ENCODE measurements at regions not wholly inside any gene's neighbourhood (a gene's known extent, or its start where the extent isn't known, plus 50 kb on each side); places are given as distances from the start of the nearest gene placed in this dataset.

DNA sequence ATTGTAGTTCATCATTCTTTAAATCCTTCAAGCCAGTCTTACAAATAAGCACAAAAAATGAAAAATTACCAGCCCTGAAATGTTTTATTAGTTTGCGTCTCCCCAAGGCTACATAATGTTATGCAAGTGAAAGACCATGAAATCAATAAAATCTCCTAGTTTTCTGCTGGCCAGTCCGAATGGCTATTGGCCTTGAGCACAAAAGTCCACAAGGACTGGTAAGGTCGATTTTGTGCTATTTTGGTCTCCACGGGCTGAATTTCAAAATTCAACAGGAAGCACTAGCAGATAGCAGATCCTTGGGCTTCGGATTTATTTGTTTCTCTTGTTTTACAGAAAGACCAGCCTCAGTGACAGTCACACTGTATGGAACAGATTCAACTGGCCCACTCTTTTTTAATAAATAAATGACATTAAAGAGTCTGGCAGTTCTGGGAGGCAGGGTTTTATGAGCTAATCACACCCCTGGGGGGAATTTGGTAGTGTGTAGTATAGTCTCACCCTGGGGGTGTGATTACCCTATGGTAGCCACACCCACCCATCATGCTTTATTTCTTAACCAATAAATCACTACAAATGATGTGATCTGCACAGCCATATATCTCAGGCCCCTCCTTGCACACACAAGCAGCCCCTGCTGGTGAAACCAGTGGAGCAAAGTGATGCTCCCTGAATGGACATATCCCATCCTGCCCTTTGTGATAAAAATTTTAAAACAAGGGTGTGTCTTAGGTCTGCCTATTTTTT, 51.1 kb upstream of the TMEM33 start:
- Mint-ChIP-seq H3K27me3 (ENCODE audit: low read depth) (peaks cover 43% of the 10 kb centered on the region), H3K4me1 (ENCODE audit: low read depth) (peaks cover 13% of the 10 kb centered on the region), H3K27ac (no peak overlapping the region), H3K9me3 (ENCODE audit: insufficient read depth) (no peaks in the 10 kb centered on the region), H3K4me3 (no peak overlapping the region), H3K36me3 (ENCODE audit: low read depth) (no peaks in the 10 kb centered on the region)
- ChIA-PET POLR2A (no interaction called here), CTCF (interaction anchor here (0.7 kb wide), 1 partner anchor 192 kb away, joined by 3 read pairs; no protein-coding TSS in a partner anchor)
- no peak for DNase-seq
- no peak for ATAC-seq

DNA sequence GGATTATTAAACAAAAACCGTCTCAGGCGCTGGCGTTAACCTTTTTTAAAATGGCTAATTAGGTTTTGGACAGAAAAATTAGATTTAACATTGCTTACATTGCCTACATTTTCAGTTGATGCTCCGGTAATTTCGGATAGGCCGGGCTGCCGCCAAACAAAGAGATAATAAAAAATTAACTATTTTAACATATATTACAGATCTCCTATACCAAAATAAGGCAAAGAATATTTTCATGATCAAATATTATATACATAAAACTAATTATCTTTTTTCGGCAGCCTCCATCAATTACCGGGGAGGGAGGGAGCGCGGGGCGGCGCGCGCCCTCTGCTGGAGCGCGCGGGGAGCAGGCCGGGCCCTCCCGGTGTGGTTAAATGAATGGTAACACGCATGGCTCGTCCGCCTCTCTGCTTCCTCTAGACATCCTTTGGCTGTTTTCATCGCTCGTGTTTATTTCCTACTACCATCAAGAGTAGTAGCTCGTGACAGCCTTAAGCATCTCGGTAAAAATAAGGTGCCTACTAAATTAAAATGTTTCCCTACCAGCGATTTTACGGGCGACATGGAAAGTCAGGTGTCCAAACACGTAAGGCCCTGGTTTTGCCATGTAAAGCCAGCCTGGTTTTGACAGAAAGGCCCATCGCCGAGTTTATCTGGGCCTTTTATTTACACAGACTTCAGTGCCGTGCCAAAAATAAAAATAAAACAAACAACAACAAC, 52.4 kb upstream of the TMEM33 start:
- H3K4me1 Mint-ChIP-seq (ENCODE audit: low read depth) = peaks cover 13% of the 10 kb centered on the region
- peak; percentile 60 for DNase-seq
- peak overlapping the region; percentile 28 for H3K4me3 Mint-ChIP-seq
- CTCF ChIA-PET = interaction anchor here (0.6 to 1.0 kb wide), 2 partner anchors 9 to 172 kb away, joined by 3 read pairs; no protein-coding TSS in a partner anchor
- no peaks in the 10 kb centered on the region for H3K9me3 Mint-ChIP-seq (ENCODE audit: insufficient read depth)
- peaks cover 56% of the 10 kb centered on the region for H3K27me3 Mint-ChIP-seq (ENCODE audit: low read depth)
- POLR2A ChIA-PET = no interaction called here
- H3K36me3 Mint-ChIP-seq (ENCODE audit: low read depth) = no peaks in the 10 kb centered on the region
- no peak overlapping the region for H3K27ac Mint-ChIP-seq
- ATAC-seq = peak; percentile 88

DNA sequence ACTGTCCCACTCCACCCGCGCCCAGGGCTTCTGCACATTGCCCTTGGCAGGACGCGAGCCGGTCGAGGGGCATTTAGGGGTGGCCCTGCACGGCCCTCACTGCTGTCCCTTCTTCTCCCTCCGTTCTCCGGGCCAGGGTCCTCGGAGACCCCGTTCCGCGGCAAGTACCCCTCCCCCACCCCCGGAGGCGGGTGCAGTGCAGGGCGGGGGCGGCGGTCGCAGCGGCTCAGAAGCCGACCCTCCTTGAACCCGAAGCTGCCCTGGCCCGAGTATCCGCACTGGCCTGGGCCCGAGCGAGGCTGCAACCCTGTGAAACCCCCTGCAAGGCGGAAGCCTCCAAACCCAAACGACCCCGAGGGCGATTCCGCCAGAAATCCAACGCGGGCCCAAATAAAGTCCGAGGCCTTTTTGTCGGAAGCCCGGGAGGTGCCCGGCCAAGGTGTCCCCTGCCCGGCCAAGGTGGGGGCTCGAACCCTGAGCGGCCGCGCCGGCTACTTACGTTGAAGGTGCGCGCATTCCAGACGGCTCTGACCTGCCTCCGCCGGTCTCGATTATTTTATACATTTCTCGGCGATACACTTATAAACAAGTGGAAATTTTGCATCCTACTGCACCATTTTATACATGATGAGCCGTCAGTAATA, 53.1 kb upstream of the TMEM33 start:
- no peak for ATAC-seq
- DNase-seq = no peak
- CTCF ChIA-PET = interaction anchor here (1.0 kb wide), 1 partner anchor 172 kb away, joined by 3 read pairs; no protein-coding TSS in a partner anchor
- POLR2A ChIA-PET = no interaction called here
- no peaks in the 10 kb centered on the region for H3K36me3 Mint-ChIP-seq (ENCODE audit: low read depth)
- no peak overlapping the region for H3K4me3 Mint-ChIP-seq
- peaks cover 13% of the 10 kb centered on the region for H3K4me1 Mint-ChIP-seq (ENCODE audit: low read depth)
- H3K9me3 Mint-ChIP-seq (ENCODE audit: insufficient read depth) = no peaks in the 10 kb centered on the region
- H3K27ac Mint-ChIP-seq = no peak overlapping the region
- H3K27me3 Mint-ChIP-seq (ENCODE audit: low read depth) = peaks cover 63% of the 10 kb centered on the region

DNA sequence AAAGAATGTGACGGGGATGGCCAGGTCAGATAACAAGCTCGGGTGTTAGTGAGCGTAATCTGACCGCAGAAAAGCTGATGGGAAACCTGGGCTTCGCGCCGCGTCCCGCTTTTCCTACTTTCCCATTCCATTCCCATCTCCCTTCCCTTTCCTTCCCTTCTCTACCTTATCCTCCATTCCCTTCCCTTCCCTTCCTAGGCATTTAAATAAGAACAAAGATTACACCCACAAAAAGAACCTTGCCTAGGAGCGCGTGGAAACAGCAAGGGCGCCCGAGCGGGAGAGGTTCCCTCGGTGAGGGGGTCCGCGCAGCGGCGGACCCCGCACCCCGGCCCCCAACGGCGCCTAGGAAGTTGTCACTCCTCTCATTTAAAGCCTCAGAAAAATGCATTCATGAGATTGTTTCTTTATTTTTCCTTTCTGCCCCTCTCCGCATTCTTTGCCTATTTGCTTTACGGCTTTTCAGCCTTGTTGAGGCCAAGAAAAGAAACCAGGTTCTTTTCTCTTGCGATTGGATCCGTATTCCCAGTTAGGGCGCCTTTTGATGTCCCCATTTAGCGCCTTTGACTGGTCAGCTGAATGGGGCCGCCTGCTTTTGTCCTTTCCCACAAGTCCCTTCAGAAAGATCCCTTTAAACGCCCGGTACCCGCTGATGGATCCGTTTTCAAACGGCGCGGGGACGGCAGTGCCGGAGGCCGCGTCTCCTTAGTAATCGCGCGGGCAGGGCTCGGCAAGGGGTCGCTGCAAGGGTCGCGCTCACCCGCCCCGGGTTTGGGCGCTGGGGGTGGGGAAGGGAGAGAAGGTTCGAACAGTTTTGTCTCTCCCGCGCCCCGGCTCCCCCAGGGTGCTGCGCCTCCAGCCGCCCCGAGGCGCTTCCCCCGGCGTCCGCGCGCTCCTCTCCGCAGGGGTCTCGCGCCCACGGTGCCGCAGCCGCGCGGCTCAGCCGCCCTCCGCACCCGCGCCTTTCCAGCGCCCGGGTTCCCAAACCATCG, 54.1 kb upstream of the TMEM33 start:
- ATAC-seq = no peak
- H3K27ac Mint-ChIP-seq = peak overlapping the region; percentile 43
- no peaks in the 10 kb centered on the region for H3K9me3 Mint-ChIP-seq (ENCODE audit: insufficient read depth)
- H3K36me3 Mint-ChIP-seq (ENCODE audit: low read depth) = no peaks in the 10 kb centered on the region
- peaks cover 66% of the 10 kb centered on the region for H3K27me3 Mint-ChIP-seq (ENCODE audit: low read depth)
- H3K4me3 Mint-ChIP-seq = peak overlapping the region; percentile 52
- DNase-seq = no peak
- CTCF ChIA-PET = no interaction called here
- POLR2A ChIA-PET = no interaction called here
- H3K4me1 Mint-ChIP-seq (ENCODE audit: low read depth) = peaks cover 13% of the 10 kb centered on the region

DNA sequence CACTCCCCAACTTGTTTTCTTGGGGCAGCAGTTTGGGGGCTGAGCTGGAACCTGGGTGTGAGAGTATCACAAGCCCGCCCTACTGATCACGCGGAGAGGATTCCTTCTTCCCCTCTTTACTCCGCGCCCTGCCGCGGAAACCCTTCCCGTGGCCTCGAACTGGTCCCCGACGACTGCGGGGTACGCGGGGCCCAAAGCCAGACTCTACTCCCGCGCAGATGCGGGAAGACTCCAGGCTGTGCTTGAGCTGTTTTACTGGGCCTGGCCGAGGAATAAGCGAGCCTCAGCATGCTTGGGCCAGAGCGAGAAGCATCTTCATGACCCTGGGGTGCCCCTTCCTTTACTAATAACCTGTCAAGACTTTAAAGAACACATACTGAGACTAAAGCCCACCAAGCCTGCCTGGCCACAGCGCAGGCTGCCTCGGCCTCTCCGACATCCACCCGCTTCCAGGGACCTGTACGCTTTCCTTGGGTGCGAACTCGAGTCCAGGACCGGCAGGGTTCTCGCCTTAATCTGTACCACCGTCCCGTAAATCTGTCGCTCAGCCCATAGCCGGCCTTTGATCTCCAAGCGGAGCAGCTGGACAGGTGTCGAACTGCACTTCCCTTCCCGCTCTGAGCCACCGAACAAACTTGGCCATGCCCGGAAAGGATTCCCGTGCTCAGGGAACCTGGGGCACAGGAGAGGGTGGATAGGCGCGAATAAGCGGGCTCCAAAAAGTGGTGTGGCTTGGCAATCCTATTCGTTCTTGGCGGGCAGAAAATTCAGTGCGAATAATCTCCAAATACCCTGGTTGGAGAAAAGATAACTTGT, 55.0 kb upstream of the TMEM33 start:
- H3K4me1 Mint-ChIP-seq (ENCODE audit: low read depth) = peaks cover 13% of the 10 kb centered on the region
- no peak for ATAC-seq
- no peak overlapping the region for H3K27ac Mint-ChIP-seq
- no peak overlapping the region for H3K4me3 Mint-ChIP-seq
- ChIA-PET POLR2A (no interaction called here), CTCF (no interaction called here)
- H3K36me3 Mint-ChIP-seq (ENCODE audit: low read depth) = no peaks in the 10 kb centered on the region
- peaks cover 69% of the 10 kb centered on the region for H3K27me3 Mint-ChIP-seq (ENCODE audit: low read depth)
- no peak for DNase-seq
- no peaks in the 10 kb centered on the region for H3K9me3 Mint-ChIP-seq (ENCODE audit: insufficient read depth)

DNA sequence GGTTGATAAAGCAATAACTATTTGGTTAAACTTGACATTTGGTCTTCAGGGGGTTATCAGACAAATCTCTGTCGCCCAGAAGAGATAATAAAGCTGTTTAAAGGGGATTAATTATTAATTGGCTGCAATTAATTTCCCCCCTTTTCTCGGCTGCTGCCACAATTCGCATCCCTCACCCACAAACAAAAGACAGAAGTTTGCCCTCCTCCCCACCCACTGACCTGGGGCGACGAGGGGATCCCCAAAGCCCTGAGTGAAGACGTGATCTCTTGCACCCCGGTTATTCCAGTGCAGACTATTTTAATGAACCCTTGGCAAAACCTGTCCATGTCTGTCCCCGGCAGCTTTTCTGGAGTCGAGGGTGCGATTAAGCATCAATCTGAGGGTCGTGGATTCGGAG, 55.7 kb upstream of the TMEM33 start:
- Mint-ChIP-seq H3K36me3 (ENCODE audit: low read depth) (no peaks in the 10 kb centered on the region), H3K27ac (no peak overlapping the region), H3K4me1 (ENCODE audit: low read depth) (peaks cover 13% of the 10 kb centered on the region), H3K27me3 (ENCODE audit: low read depth) (peaks cover 76% of the 10 kb centered on the region), H3K9me3 (ENCODE audit: insufficient read depth) (no peaks in the 10 kb centered on the region), H3K4me3 (no peak overlapping the region)
- ATAC-seq = no peak
- POLR2A ChIA-PET = no interaction called here
- DNase-seq = no peak
- CTCF ChIA-PET = no interaction called here

DNA sequence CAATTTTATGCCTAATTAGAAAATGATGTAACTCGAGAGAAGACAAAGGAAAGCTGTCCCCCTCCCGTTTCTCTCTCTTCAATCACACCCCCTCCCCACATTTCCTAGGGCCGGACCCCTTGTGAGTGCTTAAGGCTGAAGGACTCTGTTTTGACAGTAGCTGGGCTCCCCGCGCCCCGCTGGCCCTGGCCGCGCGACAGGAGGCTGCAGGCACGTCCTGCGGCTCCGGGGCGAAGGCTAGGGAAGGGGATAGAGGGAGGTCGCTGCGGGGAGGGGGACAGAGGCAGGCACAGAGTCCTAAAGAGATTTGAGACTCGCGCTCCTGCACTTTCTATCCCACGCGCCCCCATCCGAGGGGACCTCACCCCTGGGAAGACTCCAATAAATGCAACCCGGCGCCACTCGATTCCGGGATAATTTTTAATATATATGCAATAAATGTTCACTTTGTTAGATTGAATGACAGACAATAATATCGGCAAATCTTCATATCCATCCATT, 56.2 kb upstream of the TMEM33 start:
- peaks cover 81% of the 10 kb centered on the region for H3K27me3 Mint-ChIP-seq (ENCODE audit: low read depth)
- H3K4me1 Mint-ChIP-seq (ENCODE audit: low read depth) = peaks cover 13% of the 10 kb centered on the region
- ATAC-seq (no peak), DNase-seq (no peak)
- POLR2A ChIA-PET = no interaction called here
- H3K36me3 Mint-ChIP-seq (ENCODE audit: low read depth) = no peaks in the 10 kb centered on the region
- CTCF ChIA-PET = no interaction called here
- H3K27ac Mint-ChIP-seq = no peak overlapping the region
- no peak overlapping the region for H3K4me3 Mint-ChIP-seq
- H3K9me3 Mint-ChIP-seq (ENCODE audit: insufficient read depth) = no peaks in the 10 kb centered on the region

DNA sequence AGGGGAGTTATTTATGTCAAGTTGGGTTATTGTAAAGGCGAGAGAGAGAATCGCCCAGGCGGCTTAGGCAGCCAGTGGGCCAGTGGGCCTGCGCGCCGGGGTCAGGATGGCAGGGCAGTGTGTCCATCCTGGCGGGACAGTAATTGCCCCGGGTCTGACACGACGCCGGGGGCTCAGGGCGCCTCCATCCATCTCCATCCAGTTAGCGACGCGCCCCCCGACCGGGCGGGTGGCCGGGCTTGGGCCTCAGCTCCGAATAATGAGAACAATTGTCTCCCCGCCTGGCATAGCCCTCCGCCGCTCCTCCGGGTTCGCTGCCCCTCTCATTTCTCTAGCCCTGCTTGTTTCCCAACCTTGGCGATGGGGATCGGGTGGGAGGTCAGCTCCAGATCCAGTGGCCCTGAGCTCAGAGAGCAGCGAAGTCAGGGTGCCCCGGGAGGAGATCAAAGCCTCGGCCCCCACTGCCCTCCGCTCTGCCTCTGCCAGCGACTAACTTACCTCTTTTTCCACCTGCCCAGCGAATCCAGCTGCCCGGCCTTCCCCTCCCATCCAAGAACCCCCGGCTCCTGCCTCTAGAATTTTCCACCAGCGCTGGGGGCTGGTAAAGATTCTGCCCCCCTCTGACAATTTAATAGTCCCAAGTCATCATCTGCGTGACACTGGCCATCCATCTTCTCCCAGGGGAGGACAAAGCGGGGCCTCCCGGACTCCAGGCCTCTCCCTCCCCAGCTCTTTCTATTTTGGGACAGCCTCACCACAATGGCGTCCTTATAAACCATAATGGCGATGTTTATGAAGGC, 56.9 kb upstream of the TMEM33 start:
- Mint-ChIP-seq H3K4me1 (ENCODE audit: low read depth) (peaks cover 13% of the 10 kb centered on the region), H3K9me3 (ENCODE audit: insufficient read depth) (no peaks in the 10 kb centered on the region), H3K36me3 (ENCODE audit: low read depth) (no peaks in the 10 kb centered on the region), H3K27me3 (ENCODE audit: low read depth) (peaks cover 86% of the 10 kb centered on the region), H3K27ac (no peak overlapping the region), H3K4me3 (no peak overlapping the region)
- DNase-seq (no peak), ATAC-seq (no peak)
- ChIA-PET CTCF (interaction anchor here (1.3 kb wide), 1 partner anchor 9 kb away, joined by 3 read pairs; no protein-coding TSS in a partner anchor), POLR2A (no interaction called here)

DNA sequence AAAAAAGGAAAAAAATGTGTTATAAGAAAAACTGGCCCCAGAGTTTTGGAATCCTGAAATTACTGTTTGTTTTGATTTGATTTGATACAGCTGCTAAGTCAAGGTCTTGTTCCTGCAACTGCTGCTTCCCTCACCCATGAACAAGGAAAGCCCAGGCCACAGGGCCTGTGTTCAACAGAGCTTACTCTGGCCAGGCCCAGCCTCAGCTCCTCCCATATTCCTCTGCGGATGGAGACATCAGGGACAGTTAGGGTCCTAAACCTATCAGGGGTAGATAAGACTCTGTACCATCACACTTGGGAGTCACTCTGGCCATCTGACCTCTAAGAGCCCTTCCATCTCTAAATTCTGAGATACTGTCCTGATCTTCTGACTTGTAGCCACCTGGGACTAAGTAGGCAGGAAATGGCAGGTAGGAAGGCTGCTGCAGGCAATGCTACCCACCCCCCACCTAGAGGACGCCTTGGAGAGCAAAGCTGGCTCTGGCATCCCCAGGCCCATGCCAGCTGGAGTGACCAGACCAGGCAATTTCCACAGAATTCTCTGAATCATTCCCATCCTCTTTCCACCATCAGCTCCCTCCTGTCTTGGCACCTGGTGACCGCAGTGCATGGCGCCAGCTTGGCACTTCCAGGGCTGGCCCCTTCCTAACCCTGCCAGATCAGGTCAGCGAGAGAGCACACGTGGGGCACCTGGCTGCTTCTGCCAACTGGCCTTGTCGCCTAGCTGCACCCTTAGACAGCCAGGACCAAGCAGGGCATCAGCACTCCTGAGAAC, 58.0 kb upstream of the TMEM33 start:
- H3K4me1 Mint-ChIP-seq (ENCODE audit: low read depth) = peaks cover 10% of the 10 kb centered on the region
- no peak overlapping the region for H3K27ac Mint-ChIP-seq
- CTCF ChIA-PET = interaction anchor here (1.3 kb wide), 1 partner anchor 10 kb away, joined by 3 read pairs; no protein-coding TSS in a partner anchor
- ATAC-seq = no peak
- POLR2A ChIA-PET = no interaction called here
- H3K4me3 Mint-ChIP-seq = no peak overlapping the region
- H3K27me3 Mint-ChIP-seq (ENCODE audit: low read depth) = peaks cover 90% of the 10 kb centered on the region
- no peak for DNase-seq
- no peaks in the 10 kb centered on the region for H3K36me3 Mint-ChIP-seq (ENCODE audit: low read depth)
- no peaks in the 10 kb centered on the region for H3K9me3 Mint-ChIP-seq (ENCODE audit: insufficient read depth)

All from activated CD8-positive, alpha-beta T cell treated with anti-CD3 and anti-CD28 coated beads, Interleukin-2, amount 10 ng/mL, durations not matched to agents 7 days and 5 days (primary cell).